ENCODE measurements at regions not wholly inside any gene's neighbourhood (a gene's known extent, or its start where the extent isn't known, plus 50 kb on each side); places are given as distances from the start of the nearest gene placed in this dataset.

- no peaks in the 10 kb centered on the region for H3K9me3 ChIP-seq
- no peak for ATAC-seq
Observed at GRCh38 chr4:119930546-119930945, 136.1 kb downstream of the MAD2L1 start.

GRCh38 chr4:119921830-119922229 lies 144.8 kb downstream of the MAD2L1 start:
- no peak overlapping the region for H3K27ac ChIP-seq
- in situ Hi-C loops (cut with MboI; ENCODE audit: low sequenced_read_pairs in 4 of 4) (no loop called here), intact Hi-C loops (cut with DNase I; ENCODE audit: low total_unique reads) (no loop called here)
- H3K36me3 ChIP-seq: no peaks in the 10 kb centered on the region
- no peaks in the 10 kb centered on the region for H3K27me3 ChIP-seq
- no peak overlapping the region for H3K4me3 ChIP-seq
- H3K9me3 ChIP-seq: no peaks in the 10 kb centered on the region
- ATAC-seq (no peak), DNase-seq (no peak)
- no peaks in the 10 kb centered on the region for H3K4me1 ChIP-seq
- TF ChIP-seq CTCF (IDR thresholded peaks at IDR 0.05 in 4 of 5, conservative IDR thresholded peaks at IDR 0.05 in 1 of 5) (no peak), POLR2A (IDR thresholded peaks at IDR 0.05) (no peak)

More at GRCh38 chr4:119930546-119930945, 136.1 kb downstream of the MAD2L1 start:
- H3K4me3 ChIP-seq: no peak overlapping the region
- no peak for DNase-seq
- H3K4me1 ChIP-seq: no peaks in the 10 kb centered on the region
- TF ChIP-seq POLR2A (IDR thresholded peaks at IDR 0.05) (no peak), CTCF (IDR thresholded peaks at IDR 0.05 in 4 of 5, conservative IDR thresholded peaks at IDR 0.05 in 1 of 5) (no peak)
- intact Hi-C loops (cut with DNase I; ENCODE audit: low total_unique reads) (no loop called here), in situ Hi-C loops (cut with MboI; ENCODE audit: low sequenced_read_pairs in 4 of 4) (no loop called here)
- no peaks in the 10 kb centered on the region for H3K36me3 ChIP-seq
- H3K27me3 ChIP-seq: no peaks in the 10 kb centered on the region
- no peak overlapping the region for H3K27ac ChIP-seq

- H3K36me3 ChIP-seq: no peaks in the 10 kb centered on the region
- H3K4me3 ChIP-seq: no peak overlapping the region
- peaks cover 0 to 2% (median 0%) of the 10 kb centered on the region in 3 donors for H3K9me3 ChIP-seq
- intact Hi-C loops (cut with DNase I; ENCODE audit: low total_unique reads) (no loop called here), in situ Hi-C loops (cut with MboI; ENCODE audit: low sequenced_read_pairs in 4 of 4) (no loop called here)
- no peak overlapping the region for H3K27ac ChIP-seq
- H3K27me3 ChIP-seq: no peaks in the 10 kb centered on the region
- ATAC-seq (no peak), DNase-seq (no peak)
- TF ChIP-seq POLR2A (IDR thresholded peaks at IDR 0.05) (no peak), CTCF (IDR thresholded peaks at IDR 0.05 in 4 of 5, conservative IDR thresholded peaks at IDR 0.05 in 1 of 5) (no peak)
- H3K4me1 ChIP-seq: no peaks in the 10 kb centered on the region
Observed at GRCh38 chr4:119906277-119906676, 160.4 kb downstream of the MAD2L1 start.

- H3K4me1 ChIP-seq: no peaks in the 10 kb centered on the region
- H3K27me3 ChIP-seq: no peaks in the 10 kb centered on the region
- no peaks in the 10 kb centered on the region for H3K9me3 ChIP-seq
- intact Hi-C loops (cut with DNase I; ENCODE audit: low total_unique reads) (no loop called here), in situ Hi-C loops (cut with MboI; ENCODE audit: low sequenced_read_pairs in 4 of 4) (no loop called here)
- no peak overlapping the region for H3K27ac ChIP-seq
- H3K36me3 ChIP-seq: no peaks in the 10 kb centered on the region
- H3K4me3 ChIP-seq: no peak overlapping the region
- ATAC-seq (no peak), DNase-seq (no peak)
- TF ChIP-seq CTCF (IDR thresholded peaks at IDR 0.05 in 4 of 5, conservative IDR thresholded peaks at IDR 0.05 in 1 of 5) (no peak), POLR2A (IDR thresholded peaks at IDR 0.05) (no peak)
Observed at GRCh38 chr4:119898211-119898610, 168.4 kb downstream of the MAD2L1 start.

GRCh38 chr4:119897260-119897659 lies 169.4 kb downstream of the MAD2L1 start:
- H3K4me3 ChIP-seq: no peak overlapping the region
- in situ Hi-C loops (cut with MboI; ENCODE audit: low sequenced_read_pairs in 4 of 4) (no loop called here), intact Hi-C loops (cut with DNase I; ENCODE audit: low total_unique reads) (no loop called here)
- H3K4me1 ChIP-seq: no peaks in the 10 kb centered on the region
- ATAC-seq (no peak), DNase-seq (no peak)
- no peaks in the 10 kb centered on the region for H3K36me3 ChIP-seq
- TF ChIP-seq POLR2A (IDR thresholded peaks at IDR 0.05): no peak
- TF ChIP-seq CTCF (IDR thresholded peaks at IDR 0.05 in 4 of 5, conservative IDR thresholded peaks at IDR 0.05 in 1 of 5): no peak
- H3K27ac ChIP-seq: no peak overlapping the region
- no peaks in the 10 kb centered on the region for H3K27me3 ChIP-seq
- no peaks in the 10 kb centered on the region for H3K9me3 ChIP-seq
